ENCODE measurements at regions not wholly inside any gene's neighbourhood (a gene's known extent, or its start where the extent isn't known, plus 50 kb on each side); places are given as distances from the start of the nearest gene placed in this dataset.

- Histone ChIP-seq H3K27ac (ENCODE audit: low read length) (no peak overlapping the region), H3K27me3 (ENCODE audit: control insufficient read depth, insufficient read depth, low read length) (no peaks in the 10 kb centered on the region), H3K4me1 (ENCODE audit: control insufficient read depth, insufficient read depth, low read length) (no peaks in the 10 kb centered on the region), H3K4me3 (ENCODE audit: low read depth in 2 of 2, low read length in 2 of 2) (no peak overlapping the region), H3K36me3 (ENCODE audit: control insufficient read depth, insufficient read depth, low read length) (no peaks in the 10 kb centered on the region), H3K9me3 (ENCODE audit: control insufficient read depth, insufficient read depth, low read depth, low read length) (no peaks in the 10 kb centered on the region)
- DNase-seq (ENCODE audit: low read depth, low spot score) (no peak), ATAC-seq (no peak)
- no TSS peak for BruUV-seq (replicated peaks)
- POLR2A ChIA-PET, result no interaction called here
- in situ Hi-C loops (cut with HindIII; ENCODE audit: low pct_unique_long_range_greater_than_20kb, low sequenced_read_pairs) (no loop called here), intact Hi-C loops (cut with micrococcal nuclease; ENCODE audit: unreplicated experiment) (no loop called here)
- CTCF ChIA-PET, result no interaction called here
- no peak for TF ChIP-seq TCF7L2 (IDR thresholded peaks at IDR 0.05; ENCODE audit: low read depth, low read length)
- TF ChIP-seq CTCF (IDR thresholded peaks at IDR 0.05), result no peak
- no peak for TF ChIP-seq REST (IDR thresholded peaks at IDR 0.05; ENCODE audit: insufficient read depth in 1 of 2, low read depth in 2 of 2, low read length in 1 of 2)
- TF ChIP-seq POLR2AphosphoS5 (IDR thresholded peaks at IDR 0.05; ENCODE audit: low read depth, low read length), result no peak
- no peak for TF ChIP-seq SIN3A (IDR thresholded peaks at IDR 0.05; ENCODE audit: borderline replicate concordance, insufficient read depth, low read depth, low read length)
Observed at GRCh38 chr14:87869619-87870583, 123.1 kb downstream of the GALC start.

GRCh38 chr14:87868920-87869319, 124.1 kb downstream of the GALC start:
- H3K36me3 ChIP-seq (ENCODE audit: control insufficient read depth, insufficient read depth, low read length), result no peaks in the 10 kb centered on the region
- ATAC-seq, result no peak
- H3K27ac ChIP-seq (ENCODE audit: low read length), result no peak overlapping the region
- no peaks in the 10 kb centered on the region for H3K27me3 ChIP-seq (ENCODE audit: control insufficient read depth, insufficient read depth, low read length)
- H3K4me3 ChIP-seq (ENCODE audit: low read depth in 2 of 2, low read length in 2 of 2), result no peak overlapping the region
- BruUV-seq (replicated peaks), result no TSS peak
- ChIA-PET CTCF (no interaction called here), POLR2A (no interaction called here)
- no peaks in the 10 kb centered on the region for H3K4me1 ChIP-seq (ENCODE audit: control insufficient read depth, insufficient read depth, low read length)
- H3K9me3 ChIP-seq (ENCODE audit: control insufficient read depth, insufficient read depth, low read depth, low read length), result no peaks in the 10 kb centered on the region
- in situ Hi-C loops (cut with HindIII; ENCODE audit: low pct_unique_long_range_greater_than_20kb, low sequenced_read_pairs) (no loop called here), intact Hi-C loops (cut with micrococcal nuclease; ENCODE audit: unreplicated experiment) (no loop called here)
- TF ChIP-seq SIN3A (IDR thresholded peaks at IDR 0.05; ENCODE audit: borderline replicate concordance, insufficient read depth, low read depth, low read length) (no peak), POLR2AphosphoS5 (IDR thresholded peaks at IDR 0.05; ENCODE audit: low read depth, low read length) (no peak), CTCF (IDR thresholded peaks at IDR 0.05) (no peak), REST (IDR thresholded peaks at IDR 0.05; ENCODE audit: insufficient read depth in 1 of 2, low read depth in 2 of 2, low read length in 1 of 2) (no peak), TCF7L2 (IDR thresholded peaks at IDR 0.05; ENCODE audit: low read depth, low read length) (no peak)
- no peak for DNase-seq (ENCODE audit: low read depth, low spot score)

Measured in Panc1 (cell line).